ENCODE measurements at regions not wholly inside any gene's neighbourhood (a gene's known extent, or its start where the extent isn't known, plus 50 kb on each side); places are given as distances from the start of the nearest gene placed in this dataset.

DNA sequence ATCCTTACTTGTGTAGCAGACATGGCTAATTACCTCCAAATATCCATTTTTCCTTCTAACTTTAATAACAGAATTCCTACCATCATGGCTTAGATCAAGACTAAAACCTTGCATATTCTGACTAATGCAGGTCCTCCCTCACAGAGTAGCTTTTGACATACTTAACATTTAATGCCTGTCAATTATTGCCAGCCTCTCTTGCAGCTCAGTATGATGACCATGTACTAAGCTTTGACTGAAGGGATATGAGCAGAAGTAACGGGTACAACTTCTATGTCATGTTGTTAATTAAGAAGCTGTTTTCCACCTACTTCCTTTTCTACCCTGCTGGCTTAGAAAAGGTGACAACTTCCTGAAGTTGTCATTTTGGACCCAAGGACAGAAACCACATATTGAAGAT is 533.4 kb downstream of the PSAT1 start:
- TF ChIP-seq, protein P1, sequence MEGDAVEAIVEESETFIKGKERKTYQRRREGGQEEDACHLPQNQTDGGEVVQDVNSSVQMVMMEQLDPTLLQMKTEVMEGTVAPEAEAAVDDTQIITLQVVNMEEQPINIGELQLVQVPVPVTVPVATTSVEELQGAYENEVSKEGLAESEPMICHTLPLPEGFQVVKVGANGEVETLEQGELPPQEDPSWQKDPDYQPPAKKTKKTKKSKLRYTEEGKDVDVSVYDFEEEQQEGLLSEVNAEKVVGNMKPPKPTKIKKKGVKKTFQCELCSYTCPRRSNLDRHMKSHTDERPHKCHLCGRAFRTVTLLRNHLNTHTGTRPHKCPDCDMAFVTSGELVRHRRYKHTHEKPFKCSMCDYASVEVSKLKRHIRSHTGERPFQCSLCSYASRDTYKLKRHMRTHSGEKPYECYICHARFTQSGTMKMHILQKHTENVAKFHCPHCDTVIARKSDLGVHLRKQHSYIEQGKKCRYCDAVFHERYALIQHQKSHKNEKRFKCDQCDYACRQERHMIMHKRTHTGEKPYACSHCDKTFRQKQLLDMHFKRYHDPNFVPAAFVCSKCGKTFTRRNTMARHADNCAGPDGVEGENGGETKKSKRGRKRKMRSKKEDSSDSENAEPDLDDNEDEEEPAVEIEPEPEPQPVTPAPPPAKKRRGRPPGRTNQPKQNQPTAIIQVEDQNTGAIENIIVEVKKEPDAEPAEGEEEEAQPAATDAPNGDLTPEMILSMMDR (IDR thresholded peaks at IDR 0.05; ENCODE audit: low read depth, low read length): no peak
- TF ChIP-seq EZH2phosphoT487 (IDR thresholded peaks at IDR 0.05; ENCODE audit: low read depth): no peak
